Trophoblast cell (in vitro differentiated cells and primary cell): ENCODE measurements at regions not wholly inside any gene's neighbourhood (a gene's known extent, or its start where the extent isn't known, plus 50 kb on each side); places are given as distances from the start of the nearest gene placed in this dataset.
"Not testable (repeated sequence)": the region's sequence is repeated elsewhere in the genome, so short reads cannot be mapped to it uniquely, and the experiment has no call there.

Experiments used
- DNase-seq, 2 donors: peaks; one replicate each; pipeline ENCODE4 v3.0.0-alpha.2; 2016
- H2AFZ ChIP-seq: 2 replicates; pipeline ENCODE4 v1.6.1; 2013; ENCODE audit warnings: low read length, moderate library complexity, mild to moderate bottlenecking; ENCODE audit not compliant: insufficient read depth, poor library complexity
- H2AK5ac ChIP-seq: 2 replicates; pipeline ENCODE4 v1.6.1; 2013; ENCODE audit warnings: mild to moderate bottlenecking, low read length
- H2BK120ac ChIP-seq: 2 replicates; pipeline ENCODE4 v1.6.1; 2013; ENCODE audit warnings: low read length, mild to moderate bottlenecking, moderate library complexity; ENCODE audit not compliant: insufficient read depth, poor library complexity
- H2BK12ac ChIP-seq: 2 replicates; pipeline ENCODE4 v1.6.1; 2013; ENCODE audit warnings: mild to moderate bottlenecking, low read length, moderate library complexity
- H2BK5ac ChIP-seq: 2 replicates; pipeline ENCODE4 v1.6.1; 2013; ENCODE audit warnings: low read length, low read depth, moderate library complexity, mild to moderate bottlenecking; ENCODE audit not compliant: poor library complexity
- H3K14ac ChIP-seq: 2 replicates; pipeline ENCODE4 v1.6.1; 2013; ENCODE audit warnings: mild to moderate bottlenecking, low read length
- H3K18ac ChIP-seq: 2 replicates; pipeline ENCODE4 v1.6.1; 2013; ENCODE audit warnings: mild to moderate bottlenecking, low read length
- H3K23ac ChIP-seq: 2 replicates; pipeline ENCODE4 v1.6.1; 2013; ENCODE audit warnings: low read length
- H3K27ac ChIP-seq: 2 replicates; pipeline ENCODE4 v1.5.1; 2013; ENCODE audit warnings: low read depth, mild to moderate bottlenecking, inconsistent platforms, low read length, moderate library complexity
- H3K27me3 ChIP-seq: 2 replicates; pipeline ENCODE4 v1.6.1; 2013; ENCODE audit warnings: inconsistent platforms, mild to moderate bottlenecking, low read length, moderate library complexity; ENCODE audit not compliant: insufficient read depth
- H3K36me3 ChIP-seq, 2 experiments: 1 replicate in 1 of 2; 2 replicates in 1 of 2; pipeline ENCODE4 v1.6.1; 2013; ENCODE audit warnings: low read length in 2 of 2, mild to moderate bottlenecking in 2 of 2, moderate library complexity in 1 of 2; ENCODE audit not compliant: insufficient read depth in 2 of 2, control insufficient read depth in 1 of 2
- H3K4ac ChIP-seq: 2 replicates; pipeline ENCODE4 v1.6.1; 2013; ENCODE audit warnings: low read depth, mild to moderate bottlenecking, low read length, moderate library complexity
- H3K4me1 ChIP-seq, 2 experiments: 1 replicate in 1 of 2; 2 replicates in 1 of 2; pipeline ENCODE4 v1.6.1; 2013; ENCODE audit warnings: low read length in 2 of 2, mild to moderate bottlenecking in 2 of 2, moderate library complexity in 1 of 2; ENCODE audit not compliant: insufficient read depth in 2 of 2, control insufficient read depth in 1 of 2
- H3K4me2 ChIP-seq: 2 replicates; pipeline ENCODE4 v1.6.1; 2013; ENCODE audit warnings: inconsistent platforms, mild to moderate bottlenecking, low read length, moderate library complexity
- H3K4me3 ChIP-seq: 2 replicates; pipeline ENCODE4 v1.5.1; 2013; ENCODE audit warnings: mild to moderate bottlenecking, low read depth, low read length, inconsistent platforms
- H3K79me1 ChIP-seq: one replicate; pipeline ENCODE4 v1.6.1; 2013; ENCODE audit warnings: low read length
- H3K79me2 ChIP-seq: 2 replicates; pipeline ENCODE4 v1.6.1; 2013; ENCODE audit warnings: low read length, mild to moderate bottlenecking; ENCODE audit not compliant: control insufficient read depth, insufficient read depth, poor library complexity
- H3K9ac ChIP-seq: 2 replicates; pipeline ENCODE4 v1.6.1; 2013; ENCODE audit warnings: mild to moderate bottlenecking, low read length
- H3K9me3 ChIP-seq: 2 replicates; pipeline ENCODE4 v1.6.1; 2013; ENCODE audit warnings: low read depth, mild to moderate bottlenecking, control low read depth, inconsistent platforms, low read length; ENCODE audit not compliant: insufficient read depth
- H4K12ac ChIP-seq: 2 replicates; pipeline ENCODE4 v1.6.1; 2013; ENCODE audit warnings: low read depth, mild to moderate bottlenecking, low read length, moderate library complexity
- H4K8ac ChIP-seq: 2 replicates; pipeline ENCODE4 v1.6.1; 2013; ENCODE audit warnings: low read depth, mild to moderate bottlenecking, low read length, moderate library complexity
- H4K91ac ChIP-seq: one replicate; pipeline ENCODE4 v1.6.1; 2013; ENCODE audit warnings: low read depth, mild to moderate bottlenecking, low read length, moderate library complexity
- WGBS: extraction: QIAGEN DNeasy Blood & Tissue Kit; methylation state at CpG from one replicate; pipeline ENCODE4 v1.1.7; 2013; ENCODE audit warnings: missing lambda C conversion rate; ENCODE audit not compliant: insufficient read length, insufficient coverage; ENCODE audit errors: extremely low coverage; 5-methylcytosine and 5-hydroxymethylcytosine counted together

- no peak overlapping the region for H4K12ac ChIP-seq
- no peaks in the 10 kb centered on the region for H3K4me1 ChIP-seq
- H3K18ac ChIP-seq = no peak overlapping the region
- H2BK120ac ChIP-seq = no peak overlapping the region
- H3K4me2 ChIP-seq = no peak overlapping the region
- no peak overlapping the region for H3K14ac ChIP-seq
- no peak overlapping the region for H3K9ac ChIP-seq
- no peak overlapping the region for H2AK5ac ChIP-seq
- no peak for DNase-seq
- no peaks in the 10 kb centered on the region for H3K36me3 ChIP-seq
- no peak overlapping the region for H3K27ac ChIP-seq
- no peak overlapping the region for H4K91ac ChIP-seq
- no peaks in the 10 kb centered on the region for H3K79me1 ChIP-seq
- no peaks in the 10 kb centered on the region for H3K27me3 ChIP-seq
- no peak overlapping the region for H3K23ac ChIP-seq
- H2BK5ac ChIP-seq = no peak overlapping the region
- H4K8ac ChIP-seq = no peak overlapping the region
- H3K4ac ChIP-seq = no peak overlapping the region
- H2AFZ ChIP-seq = no peak overlapping the region
- WGBS = no CpG with 5 or more reads among the region's 3 CpGs
- peaks cover 1% of the 10 kb centered on the region for H3K9me3 ChIP-seq
- no peaks in the 10 kb centered on the region for H3K79me2 ChIP-seq
- H2BK12ac ChIP-seq = no peak overlapping the region
- no peak overlapping the region for H3K4me3 ChIP-seq
These were observed 164.8 kb downstream of the ATP23 start for GRCh38 chr12:58106195-58106594.

- Histone ChIP-seq H3K4me1 (no peaks in the 10 kb centered on the region), H4K91ac (no peak overlapping the region), H2AFZ (no peak overlapping the region), H4K8ac (no peak overlapping the region), H3K18ac (no peak overlapping the region), H3K79me1 (no peaks in the 10 kb centered on the region), H3K36me3 (no peaks in the 10 kb centered on the region), H3K23ac (no peak overlapping the region), H3K9ac (no peak overlapping the region), H2AK5ac (no peak overlapping the region), H3K4me2 (no peak overlapping the region), H3K79me2 (no peaks in the 10 kb centered on the region), H2BK120ac (no peak overlapping the region), H3K9me3 (no peaks in the 10 kb centered on the region), H2BK12ac (no peak overlapping the region), H3K4me3 (no peak overlapping the region), H3K14ac (no peak overlapping the region), H3K4ac (no peak overlapping the region), H4K12ac (no peak overlapping the region), H2BK5ac (no peak overlapping the region), H3K27ac (no peak overlapping the region), H3K27me3 (no peaks in the 10 kb centered on the region)
- no CpG with 5 or more reads among the region's 3 CpGs for WGBS
- DNase-seq = no peak
These were observed 175.8 kb downstream of the ATP23 start for GRCh38 chr12:58117201-58117600.

GRCh38 chr12:58117667-58118066 lies 176.3 kb downstream of the ATP23 start:
- no peak overlapping the region for H4K91ac ChIP-seq
- no peak for DNase-seq
- no peak overlapping the region for H3K27ac ChIP-seq
- no peak overlapping the region for H3K18ac ChIP-seq
- no peak overlapping the region for H2BK120ac ChIP-seq
- H3K4me2 ChIP-seq = no peak overlapping the region
- no peaks in the 10 kb centered on the region for H3K79me1 ChIP-seq
- H3K9me3 ChIP-seq = no peaks in the 10 kb centered on the region
- no peaks in the 10 kb centered on the region for H3K36me3 ChIP-seq
- no peak overlapping the region for H3K4ac ChIP-seq
- H3K14ac ChIP-seq = no peak overlapping the region
- no peak overlapping the region for H3K23ac ChIP-seq
- no peaks in the 10 kb centered on the region for H3K79me2 ChIP-seq
- H4K8ac ChIP-seq = no peak overlapping the region
- no peak overlapping the region for H2AFZ ChIP-seq
- H2BK12ac ChIP-seq = no peak overlapping the region
- no peak overlapping the region for H2BK5ac ChIP-seq
- no peaks in the 10 kb centered on the region for H3K4me1 ChIP-seq
- H3K9ac ChIP-seq = no peak overlapping the region
- no CpG with 5 or more reads among the region's 4 CpGs for WGBS
- H4K12ac ChIP-seq = no peak overlapping the region
- no peak overlapping the region for H3K4me3 ChIP-seq
- no peaks in the 10 kb centered on the region for H3K27me3 ChIP-seq
- H2AK5ac ChIP-seq = no peak overlapping the region

GRCh38 chr12:58125761-58126160 lies 184.4 kb downstream of the ATP23 start:
- H3K79me2 ChIP-seq, H3K9ac ChIP-seq, H4K8ac ChIP-seq, H3K4me3 ChIP-seq, H2AK5ac ChIP-seq, H3K18ac ChIP-seq, H3K4me1 ChIP-seq, H3K27ac ChIP-seq, H4K91ac ChIP-seq, H3K14ac ChIP-seq, DNase-seq, H3K79me1 ChIP-seq, H3K4ac ChIP-seq, H3K27me3 ChIP-seq, H2BK5ac ChIP-seq, H2BK12ac ChIP-seq, H3K9me3 ChIP-seq, H2AFZ ChIP-seq, H2BK120ac ChIP-seq, H3K4me2 ChIP-seq, H4K12ac ChIP-seq, H3K23ac ChIP-seq, H3K36me3 ChIP-seq: not testable (repeated sequence)
